NCI-H1694 treated with DMSO at 0.1 percent for 48 hours (cell line): ENCODE measurements at regions not wholly inside any gene's neighbourhood (a gene's known extent, or its start where the extent isn't known, plus 50 kb on each side); places are given as distances from the start of the nearest gene placed in this dataset.
"Not testable (repeated sequence)": the region's sequence is repeated elsewhere in the genome, so short reads cannot be mapped to it uniquely, and the experiment has no call there.

ENCODE experiments used
- DNase-seq: peaks from one replicate; lab custom pipeline; 2025; lab: John Stamatoyannopoulos, UW

DNA sequence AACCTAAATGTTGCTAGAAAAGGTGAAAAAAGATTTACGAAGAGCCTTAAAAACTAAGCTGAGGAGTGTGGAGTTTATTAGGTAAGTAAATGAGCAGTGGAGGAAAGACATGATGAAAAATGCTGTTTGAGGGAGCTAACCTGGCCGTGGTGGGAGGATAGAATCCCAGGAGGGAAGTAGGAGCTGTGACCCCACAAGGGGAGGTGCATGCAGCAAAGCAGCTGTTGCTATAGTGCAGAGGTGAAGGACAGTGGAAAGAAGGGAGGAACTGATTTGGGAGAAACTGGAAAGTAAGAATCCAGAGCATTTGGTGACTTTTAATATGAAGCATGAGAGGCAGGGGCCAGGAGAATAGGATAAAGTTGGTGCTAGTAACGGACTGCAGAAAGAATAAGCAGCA, 271.7 kb upstream of the ADGRL2 start:
- DNase-seq = no peak

DNA sequence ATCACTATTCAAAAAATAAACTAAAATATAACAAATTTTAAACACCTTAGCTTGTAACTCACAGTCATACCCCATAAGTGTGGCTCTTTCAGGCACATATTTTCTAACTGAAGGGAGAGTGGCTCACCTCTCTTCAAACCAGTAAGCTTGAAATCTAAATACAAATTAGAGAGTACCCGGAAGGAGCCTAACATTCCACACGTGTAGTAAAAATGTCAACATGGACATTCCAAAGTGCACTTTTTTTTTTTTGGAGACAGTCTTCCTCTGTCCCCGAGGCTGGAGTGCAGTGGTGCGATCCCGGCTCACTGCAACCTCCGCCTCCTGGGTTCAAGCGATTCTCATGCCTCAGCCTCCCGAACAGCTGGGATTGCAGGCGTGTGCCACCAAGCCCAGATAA, 275.6 kb upstream of the ADGRL2 start:
- DNase-seq = no peak

DNA sequence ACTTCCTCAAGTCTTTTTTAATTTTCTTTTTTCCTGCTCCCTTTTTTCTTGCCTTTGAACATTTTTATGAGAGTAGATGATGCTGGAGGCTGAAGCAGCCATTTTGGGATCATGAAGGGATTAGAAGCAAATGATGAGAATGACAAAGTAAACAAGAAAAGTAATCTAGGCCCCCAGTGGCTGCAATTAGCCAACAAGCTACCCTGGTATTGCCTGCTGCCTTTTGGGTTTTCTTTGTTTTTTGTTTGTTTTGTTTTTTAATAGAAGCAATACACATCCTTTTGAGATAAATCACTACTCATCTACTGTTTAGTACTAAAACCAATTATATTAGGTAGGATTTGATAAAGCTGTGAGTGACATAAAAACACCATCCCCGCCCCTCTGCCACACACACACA, 280.7 kb upstream of the ADGRL2 start:
- DNase-seq = no peak

DNA sequence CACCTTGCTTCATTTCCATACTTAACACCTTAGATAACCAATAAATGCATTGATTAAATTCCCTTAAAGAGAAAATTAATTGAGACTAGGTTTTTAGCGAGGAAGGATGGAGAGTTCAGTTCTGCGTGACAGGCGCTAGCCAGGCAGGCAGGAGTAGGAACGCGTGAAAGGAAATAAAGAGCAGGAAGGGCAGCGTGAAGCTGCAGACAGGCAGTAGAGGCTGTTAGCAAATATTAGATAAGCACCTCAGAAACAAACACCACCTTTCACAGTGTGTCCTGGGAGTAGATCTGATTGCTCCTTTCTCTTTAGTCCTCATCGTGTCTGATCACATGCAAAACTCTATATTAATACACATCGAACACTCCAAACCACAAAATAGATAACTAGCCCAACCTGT, 282.7 kb upstream of the ADGRL2 start:
- no peak for DNase-seq

DNA sequence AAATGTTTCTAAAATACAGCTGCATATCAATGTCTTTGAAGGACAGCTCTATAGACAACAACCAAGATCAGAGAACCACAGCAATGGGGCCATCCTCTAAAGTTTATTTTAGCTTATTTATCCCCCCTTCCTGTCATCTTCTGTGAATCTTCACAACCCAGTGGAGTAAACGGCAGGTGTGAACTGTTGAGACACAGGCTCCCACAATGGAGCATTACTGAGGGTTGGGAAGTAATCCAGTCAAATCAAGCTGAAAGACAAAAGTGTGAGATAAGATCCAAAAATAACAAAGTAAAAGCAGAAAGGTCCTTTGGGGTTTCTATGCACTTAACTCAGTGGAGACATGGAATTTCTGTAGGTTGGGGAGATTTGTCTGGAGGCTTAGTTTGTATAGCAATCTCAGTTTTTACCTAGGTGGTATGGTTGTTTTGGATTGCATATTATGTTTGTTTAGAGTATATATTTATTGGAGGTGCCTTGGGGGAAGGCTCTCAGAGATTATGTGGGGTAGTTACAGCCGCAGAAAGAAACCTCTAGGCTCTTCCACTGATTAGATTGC, 286.9 kb upstream of the ADGRL2 start:
- DNase-seq = no peak

DNA sequence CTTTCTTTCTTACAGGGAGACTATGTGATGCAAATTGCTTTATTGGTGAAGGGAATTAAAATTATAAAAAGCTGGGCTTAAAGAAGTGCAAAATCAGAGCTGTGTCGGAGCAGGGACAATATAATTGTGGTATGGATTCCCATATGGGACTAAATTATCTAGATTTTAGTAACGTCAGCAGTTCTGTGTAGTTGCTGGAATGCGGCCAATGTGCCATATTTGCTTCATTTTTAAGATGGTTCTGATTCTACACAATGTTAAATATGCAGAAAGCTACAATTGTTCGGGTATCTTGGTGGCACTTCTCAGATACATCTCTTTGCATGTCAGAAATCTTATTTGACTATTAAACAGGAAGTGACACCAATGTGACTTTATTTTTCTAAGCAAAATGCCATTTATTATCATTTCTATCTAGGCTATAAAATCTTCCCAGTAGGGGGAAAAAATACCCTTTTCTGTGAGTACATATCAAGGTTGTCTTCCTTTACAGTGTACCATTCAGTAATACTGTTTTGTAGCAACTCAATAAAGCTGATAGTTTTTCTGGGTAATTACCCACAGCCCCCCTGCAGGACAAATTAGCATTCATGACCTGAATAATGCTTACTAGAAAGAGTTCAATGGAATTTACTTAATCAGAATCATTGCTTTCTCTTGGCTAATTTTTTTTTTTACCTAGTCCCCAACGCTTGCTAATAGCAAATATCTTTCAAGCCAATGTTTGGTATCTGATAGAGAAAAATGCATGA, 288.3 kb upstream of the ADGRL2 start:
- peak; percentile 22 for DNase-seq

DNA sequence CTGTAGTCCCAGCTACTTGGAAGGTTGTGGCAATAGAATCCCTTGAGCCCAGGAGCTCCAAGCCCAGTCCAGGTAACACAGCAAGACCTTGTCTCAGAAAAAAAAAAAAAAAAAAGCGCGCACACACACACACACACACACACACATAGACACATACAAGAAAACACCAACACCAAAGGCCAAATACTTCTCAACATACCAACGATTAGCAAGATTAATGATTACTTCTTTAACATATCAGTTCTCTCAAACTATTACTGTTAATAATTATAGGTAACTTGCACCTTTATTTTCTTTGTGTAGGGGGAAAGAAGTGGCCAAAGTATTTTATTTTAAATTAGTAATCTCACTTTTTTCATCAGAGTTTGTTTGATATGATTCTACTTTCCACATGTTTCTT, 289.5 kb upstream of the ADGRL2 start:
- DNase-seq = no peak

DNA sequence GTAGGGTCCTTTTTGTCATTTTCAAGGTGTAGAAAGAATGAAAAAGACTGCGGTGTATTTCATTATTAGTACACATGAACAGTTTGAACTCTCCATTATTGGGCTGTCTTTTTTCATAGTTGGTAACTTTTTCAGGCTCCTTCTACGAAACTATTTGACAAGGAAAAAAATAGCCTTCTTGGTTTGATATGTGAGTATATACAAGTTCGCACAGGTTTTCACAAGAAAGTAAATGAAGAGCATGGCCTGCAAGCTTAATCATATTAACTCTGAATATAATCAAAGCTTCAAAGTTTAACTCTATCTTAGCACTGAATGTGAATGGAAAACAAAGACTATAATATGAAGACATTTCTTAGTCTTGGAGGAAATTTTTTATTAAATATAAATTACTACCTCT, 290.0 kb upstream of the ADGRL2 start:
- no peak for DNase-seq

DNA sequence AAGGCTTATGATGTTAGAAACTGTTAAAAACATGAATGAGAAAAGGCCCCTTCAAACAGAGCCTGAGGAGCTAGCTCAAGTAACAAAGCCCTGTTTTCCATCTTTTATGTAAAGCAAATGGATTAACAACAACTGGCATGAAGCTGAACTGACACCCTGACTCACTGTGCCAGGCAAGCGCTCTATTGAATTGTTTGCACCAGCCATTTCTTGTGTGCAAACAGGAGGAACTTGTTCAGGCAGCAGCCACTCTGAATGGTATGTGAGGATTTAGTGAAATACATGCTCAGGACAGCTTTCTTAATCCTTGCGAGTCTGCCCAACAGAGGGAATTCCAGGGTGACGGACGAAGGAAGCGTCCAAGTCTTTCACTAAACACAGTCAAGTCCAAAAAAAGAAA, 291.1 kb upstream of the ADGRL2 start:
- no peak for DNase-seq

DNA sequence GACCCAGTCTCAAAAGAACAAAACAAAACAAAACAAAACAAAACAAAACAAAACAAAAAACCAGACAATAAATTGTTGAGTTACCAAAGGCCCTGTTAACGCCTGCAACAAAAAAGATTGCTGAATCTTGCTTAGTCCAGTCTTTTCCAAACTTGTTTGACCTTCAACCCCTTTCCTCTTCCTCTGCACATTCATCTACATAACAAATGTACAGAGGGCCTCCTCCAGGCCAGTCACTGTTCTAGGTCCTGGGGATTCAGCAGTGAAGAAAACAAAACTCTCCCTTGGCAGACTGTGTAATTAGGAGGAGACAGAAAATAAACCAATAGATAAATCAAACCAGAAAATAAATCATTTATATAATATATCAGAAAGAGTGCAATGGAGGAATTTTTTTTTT, 294.0 kb upstream of the ADGRL2 start:
- no peak for DNase-seq

DNA sequence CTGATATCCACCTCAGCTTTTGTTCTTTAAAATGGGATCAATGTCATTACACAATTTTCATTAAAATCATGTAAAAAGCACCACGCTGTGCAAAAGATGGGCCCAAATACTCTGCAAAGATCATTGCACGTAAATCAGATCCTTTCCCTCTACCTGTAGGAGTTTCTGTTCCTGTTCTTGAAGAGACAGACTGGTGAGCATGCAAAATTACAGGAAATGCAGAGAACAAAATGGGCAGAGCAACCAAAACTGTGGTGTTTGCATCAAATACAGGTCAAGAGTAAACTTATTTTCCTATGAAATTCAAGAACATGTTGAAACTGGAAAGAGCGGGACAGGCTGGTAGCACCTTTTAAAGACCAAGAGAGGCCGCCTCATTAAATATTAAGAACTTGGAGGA, 294.9 kb upstream of the ADGRL2 start:
- no peak for DNase-seq

DNA sequence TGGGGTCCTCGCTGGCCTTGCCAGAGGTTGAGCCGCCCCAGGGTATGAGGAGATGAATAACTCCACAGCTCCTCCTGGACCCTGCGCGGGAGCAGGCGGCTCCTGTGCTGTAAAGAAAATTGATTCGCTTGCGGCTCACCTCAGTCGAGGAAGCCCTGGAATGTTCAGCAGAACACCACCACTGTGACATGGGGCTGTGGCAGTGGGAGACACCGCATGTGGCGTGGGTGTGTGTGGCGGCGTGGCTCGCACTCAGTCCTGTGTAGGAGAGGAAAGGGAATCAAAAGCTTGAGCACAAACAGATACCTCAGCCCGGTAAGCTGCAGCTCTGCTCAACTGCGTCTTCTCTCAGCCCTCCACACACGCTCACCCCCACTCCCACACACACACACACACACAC, 295.9 kb upstream of the ADGRL2 start:
- DNase-seq = not testable (repeated sequence)

DNA sequence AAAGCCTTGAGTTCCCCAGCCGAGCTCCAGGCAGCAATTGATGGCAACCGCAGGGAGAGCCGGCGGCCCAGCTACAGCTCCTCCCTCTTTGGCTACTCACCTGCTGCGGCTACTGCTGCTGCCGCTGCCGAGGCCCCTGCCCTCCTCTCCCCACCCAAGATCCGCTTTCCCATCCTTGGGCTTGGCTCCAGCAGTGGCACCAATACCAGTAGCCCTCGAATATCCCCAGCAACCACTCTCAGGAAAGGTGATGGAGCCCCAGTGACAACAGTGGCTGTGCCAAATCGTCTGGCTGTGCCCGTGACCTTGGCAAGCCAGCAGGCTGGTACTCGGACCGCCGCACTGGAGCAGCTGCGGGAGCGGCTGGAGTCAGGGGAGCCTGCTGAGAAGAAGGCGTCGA, 298.0 kb upstream of the ADGRL2 start:
- not testable (repeated sequence) for DNase-seq

DNA sequence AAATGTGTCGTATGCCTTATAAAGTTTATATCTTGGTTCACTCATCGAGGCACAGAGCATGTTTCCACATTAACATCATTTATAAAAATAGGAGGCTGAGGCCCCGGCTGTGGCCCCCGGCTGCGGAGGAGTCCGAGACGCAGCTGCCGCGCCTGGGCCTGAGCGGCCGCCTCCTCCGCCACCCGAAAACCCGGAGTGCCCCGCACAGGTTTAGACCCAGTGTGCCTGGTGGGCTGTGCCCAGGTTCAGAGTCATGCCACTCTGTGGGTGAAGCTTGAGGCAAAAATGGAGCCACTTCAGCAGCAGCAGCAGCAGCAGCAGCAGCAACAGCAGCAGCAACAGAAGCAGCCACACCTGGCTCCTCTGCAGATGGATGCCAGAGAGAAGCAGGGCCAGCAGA, 299.2 kb upstream of the ADGRL2 start:
- DNase-seq = not testable (repeated sequence)

DNA sequence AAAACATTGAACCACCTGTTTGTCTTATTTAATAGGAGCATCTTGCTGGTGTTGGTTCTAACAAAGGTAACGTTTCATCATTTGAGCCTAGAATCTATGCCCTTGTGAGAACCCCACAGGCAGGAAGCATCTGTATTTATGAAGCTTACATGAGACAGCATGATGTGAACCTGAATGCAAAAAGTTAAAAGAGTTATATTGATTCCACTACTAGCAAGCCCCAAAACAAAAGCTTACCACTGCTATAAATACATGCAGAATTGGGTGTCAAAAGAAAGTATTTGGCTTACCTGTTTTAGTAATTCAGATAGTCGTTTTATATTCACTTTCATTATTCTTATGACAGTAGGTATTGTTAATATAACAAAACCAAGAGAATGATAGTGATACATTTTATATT, 301.2 kb upstream of the ADGRL2 start:
- no peak for DNase-seq

DNA sequence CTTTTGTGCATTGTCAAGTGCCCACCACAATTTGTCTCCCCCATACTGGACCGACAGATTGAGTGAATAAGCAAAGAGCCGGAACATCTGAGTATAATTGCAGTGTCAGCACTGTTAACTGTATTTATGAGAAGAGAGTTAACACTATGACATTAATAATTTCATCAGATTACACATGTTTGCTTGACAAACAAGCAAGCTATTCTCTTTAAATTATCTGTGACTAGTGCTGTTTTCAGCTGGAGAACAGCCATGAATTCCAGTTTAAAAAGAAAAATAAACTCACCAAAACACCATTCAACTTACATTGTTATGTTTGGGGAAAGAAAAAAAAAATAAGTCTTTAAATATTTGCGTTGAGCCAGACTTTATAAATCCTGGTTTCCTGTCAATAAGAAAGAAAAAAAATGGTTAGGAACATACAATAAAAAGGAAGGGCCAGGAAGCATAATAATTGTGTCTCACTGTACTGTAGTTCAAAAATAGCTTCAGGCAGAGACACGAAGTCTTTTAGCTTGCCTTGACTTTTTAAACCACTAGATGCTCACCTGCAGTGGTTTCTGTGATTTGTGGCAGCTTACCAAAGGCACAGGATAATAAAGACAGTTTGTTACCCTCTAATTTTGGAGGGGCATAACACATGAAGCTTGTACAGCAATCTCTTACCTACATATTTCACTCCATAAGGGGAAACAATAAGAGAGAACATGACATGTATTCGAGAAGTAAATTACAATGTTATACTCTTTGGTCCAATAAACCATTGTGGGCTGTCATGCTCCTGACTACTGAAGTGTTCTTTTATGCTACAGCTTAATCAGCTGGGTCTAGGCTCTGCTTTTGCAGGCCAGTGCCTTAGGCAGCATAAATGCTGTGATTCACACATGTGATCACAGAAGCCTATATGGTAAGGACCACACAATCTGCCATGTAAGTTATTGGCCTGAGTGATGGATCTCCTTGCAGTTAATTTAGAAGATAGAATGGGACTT, 302.0 kb upstream of the ADGRL2 start:
- DNase-seq = no peak

DNA sequence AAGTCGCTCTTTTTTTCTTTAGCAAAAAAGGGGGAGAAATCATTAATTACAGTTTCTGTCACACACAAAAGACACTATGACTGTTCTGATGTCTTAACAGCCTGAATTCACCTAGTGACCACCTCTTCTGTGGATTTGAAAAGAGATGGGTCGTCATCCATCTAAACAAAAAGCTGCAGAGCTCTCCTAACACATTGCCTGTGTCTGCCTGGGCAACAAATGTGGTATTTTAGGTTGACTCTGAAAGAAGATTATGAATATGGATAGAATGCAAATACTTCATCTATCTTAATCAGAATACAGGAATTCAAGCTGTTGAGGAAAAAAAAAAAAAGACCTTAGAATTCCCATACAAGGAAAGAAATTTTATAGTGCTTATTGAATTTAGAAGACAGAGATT, 304.4 kb upstream of the ADGRL2 start:
- no peak for DNase-seq

DNA sequence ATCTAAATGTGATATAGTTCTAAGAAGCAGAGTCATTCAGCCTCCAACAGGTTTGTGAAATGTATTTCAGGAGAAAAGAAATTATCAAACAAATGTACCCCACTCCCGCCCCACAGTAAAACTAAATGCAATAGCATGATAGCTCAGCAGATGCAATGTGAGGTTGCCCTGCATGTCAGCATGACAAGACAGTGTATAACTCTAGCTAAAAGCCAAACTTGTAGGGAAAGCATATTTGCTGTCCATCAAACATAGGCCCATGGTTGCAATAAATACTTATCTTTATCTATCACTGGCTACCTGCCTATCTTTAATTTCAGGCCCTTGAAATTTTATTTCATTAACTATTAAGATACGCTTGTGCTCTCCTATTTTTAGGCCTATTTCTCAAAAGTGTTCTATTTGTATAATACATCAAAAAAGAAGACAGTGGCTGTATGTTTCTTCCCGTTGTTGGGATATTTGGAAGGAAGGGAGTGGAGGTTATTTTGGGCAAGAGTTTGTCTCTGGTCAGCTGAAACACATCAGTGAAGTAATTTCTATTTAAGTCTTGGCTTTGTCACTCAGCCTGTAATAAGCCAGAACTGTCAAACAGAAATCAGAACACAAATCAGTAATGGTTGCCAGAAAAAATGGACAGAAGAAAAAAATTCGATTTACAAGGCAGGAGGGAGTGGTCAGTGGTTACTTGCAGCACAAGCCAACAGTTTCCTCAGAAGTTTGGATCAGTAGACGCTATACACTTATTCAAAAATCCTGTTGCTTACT, 307.4 kb upstream of the ADGRL2 start:
- no peak for DNase-seq

DNA sequence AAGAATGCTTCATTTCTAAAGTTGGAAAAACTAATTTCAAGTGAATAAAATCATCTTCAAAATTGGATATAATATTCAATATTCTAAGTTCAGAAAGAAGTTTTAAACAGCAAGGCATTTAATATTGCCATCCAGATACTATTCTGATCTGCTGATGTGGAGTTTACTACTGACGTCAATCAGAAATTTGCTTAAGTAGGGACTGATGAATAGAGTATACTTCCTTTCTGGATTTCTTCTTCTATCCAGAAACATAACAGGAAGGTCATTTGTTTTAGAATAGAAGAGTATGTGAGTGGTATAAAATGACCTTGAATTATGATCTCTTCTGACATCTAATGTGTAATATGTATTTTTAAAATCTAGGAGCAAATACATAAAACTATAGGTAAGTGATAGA, 308.1 kb upstream of the ADGRL2 start:
- DNase-seq = no peak

DNA sequence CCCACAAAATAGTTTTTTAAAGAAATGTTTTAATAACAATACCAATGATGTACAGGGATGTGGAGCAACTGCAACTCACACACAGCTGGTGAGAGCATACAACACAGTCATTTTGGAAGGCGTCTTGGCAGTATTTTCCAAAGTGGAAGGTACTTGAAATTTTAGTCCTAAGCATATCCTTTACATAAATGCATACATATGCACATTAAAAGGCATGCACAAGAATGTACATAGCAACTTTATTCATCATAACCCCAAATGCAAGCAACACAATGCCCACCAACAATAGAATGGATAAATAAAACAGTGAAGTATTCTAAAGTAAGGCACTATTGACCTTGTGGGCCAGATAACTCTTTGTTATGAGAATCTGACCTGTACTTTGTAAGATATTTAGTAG, 310.1 kb upstream of the ADGRL2 start:
- no peak for DNase-seq

DNA sequence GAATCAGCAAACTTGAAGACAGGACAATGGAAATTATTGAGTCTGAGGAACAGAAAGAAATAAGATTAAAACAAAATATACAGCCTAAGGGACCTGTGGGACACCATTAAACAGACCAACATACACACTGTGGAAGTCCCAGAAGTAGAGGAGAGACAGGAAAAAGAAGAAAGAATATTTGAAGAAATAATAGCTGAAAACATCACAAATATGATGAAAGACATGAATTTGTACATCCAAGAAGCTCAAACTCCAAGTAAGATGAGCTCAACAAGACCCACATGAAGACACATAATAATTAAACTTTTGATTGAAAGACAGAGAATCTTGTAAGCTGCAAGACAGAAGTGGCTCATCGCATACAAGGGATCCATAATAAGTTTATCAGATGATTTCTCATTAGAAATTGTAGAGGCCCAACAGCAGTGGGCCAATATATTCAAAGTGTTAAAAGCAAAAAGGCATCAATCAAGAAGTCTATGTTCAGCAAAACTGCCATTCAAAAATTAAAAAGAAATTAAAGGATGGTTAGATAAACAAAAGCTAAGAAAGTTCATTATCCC, 311.3 kb upstream of the ADGRL2 start:
- DNase-seq = no peak

DNA sequence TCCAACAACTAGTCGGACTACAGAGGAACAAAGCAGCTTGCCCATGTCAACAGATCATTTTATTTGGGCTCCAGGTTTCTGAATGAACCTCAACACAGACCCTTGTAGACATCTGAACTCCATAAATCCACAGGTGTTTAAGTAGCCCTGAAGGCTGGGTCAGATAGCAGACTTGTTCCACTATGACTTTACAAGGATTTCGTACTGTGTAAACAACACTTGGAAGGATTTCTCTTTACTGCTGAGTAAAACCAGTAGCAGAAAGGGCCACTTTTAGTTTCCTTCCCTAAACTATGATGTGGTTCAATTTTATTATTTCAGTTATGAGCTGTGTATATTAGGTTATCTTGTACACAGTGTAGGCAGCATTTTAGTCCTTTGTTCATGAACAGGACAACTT, 316.4 kb upstream of the ADGRL2 start:
- DNase-seq = no peak
